ENCODE measurements at regions not wholly inside any gene's neighbourhood (a gene's known extent, or its start where the extent isn't known, plus 50 kb on each side); places are given as distances from the start of the nearest gene placed in this dataset.

- TF ChIP-seq EZH2 (IDR thresholded peaks at IDR 0.05; ENCODE audit: borderline replicate concordance, low read length) (no peak), CTCF (conservative IDR thresholded peaks at IDR 0.05 in 1 of 2, IDR thresholded peaks at IDR 0.05 in 1 of 2; ENCODE audit: extremely low read depth in 1 of 2, insufficient read depth in 1 of 2, low read depth in 1 of 2, low read length in 2 of 2) (no peak)
Observed at GRCh38 chr15:66994927-66995656, 70.3 kb upstream of the SMAD3 start.

Data from mammary epithelial cell (primary cell).